GM20000 (cell line): ENCODE measurements at regions not wholly inside any gene's neighbourhood (a gene's known extent, or its start where the extent isn't known, plus 50 kb on each side); places are given as distances from the start of the nearest gene placed in this dataset.

ENCODE experiments used
- DNase-seq: peaks from one replicate; pipeline ENCODE4 v3.0.0; 2012; ENCODE audit warnings: low spot score
- CTCF ChIP-seq: IDR thresholded peaks from 2 replicates; pipeline ENCODE4 v1.5.1; 2012; ENCODE audit warnings: mild to moderate bottlenecking, control low read depth; ENCODE audit errors: extremely low read depth, missing control alignments

GRCh38 chr5:89480406-89481007 lies 597.5 kb upstream of the MEF2C start:
- no peak for DNase-seq
- TF ChIP-seq CTCF, result no peak

GRCh38 chr5:89478851-89479250 lies 595.9 kb upstream of the MEF2C start:
- DNase-seq, result no peak

GRCh38 chr5:89473196-89473595 lies 590.2 kb upstream of the MEF2C start:
- DNase-seq, result no peak

More at GRCh38 chr5:89478851-89479250, 595.9 kb upstream of the MEF2C start:
- TF ChIP-seq CTCF, result no peak

GRCh38 chr5:89471541-89471940 lies 588.6 kb upstream of the MEF2C start:
- no peak for TF ChIP-seq CTCF
- no peak for DNase-seq

More at GRCh38 chr5:89473196-89473595, 590.2 kb upstream of the MEF2C start:
- no peak for TF ChIP-seq CTCF

- no peak for DNase-seq
- no peak for TF ChIP-seq CTCF
Observed at GRCh38 chr5:89471115-89471514, 588.1 kb upstream of the MEF2C start.

GRCh38 chr5:89470658-89471057 lies 587.7 kb upstream of the MEF2C start:
- no peak for DNase-seq
- TF ChIP-seq CTCF, result no peak

- TF ChIP-seq CTCF, result no peak
- no peak for DNase-seq
Observed at GRCh38 chr5:89458332-89458656, 575.3 kb upstream of the MEF2C start.
